PC-3 (cell line): ENCODE measurements at regions not wholly inside any gene's neighbourhood (a gene's known extent, or its start where the extent isn't known, plus 50 kb on each side); places are given as distances from the start of the nearest gene placed in this dataset.

ENCODE experiments used
- ATAC-seq: fragments of 200-7000 bp; cut with Tn5 transposase; 2 replicates; pipeline ENCODE4 v1.9.1; 2020; ENCODE audit warnings: mild to moderate bottlenecking, moderate library complexity
- BruUV-seq: library from RNA; stranded (reverse); fragments of 400-500 nt; replicated peaks from 2 replicates; lab custom pipeline; 2021; lab: Mats Ljungman, UMichigan
- CTCF ChIA-PET: fragments of 300-600 bp; sonication (Branson Sonifier 250); formaldehyde crosslinking; loops from one replicate; lab custom pipeline; 2022; ENCODE audit warnings: antibody characterized with exemption; lab: Charles Lee
- POLR2A ChIA-PET: fragments of 300-600 bp; sonication (Branson Sonifier 250); formaldehyde crosslinking; loops from one replicate; lab custom pipeline; 2022; ENCODE audit warnings: antibody characterized with exemption; ENCODE audit not compliant: unreplicated experiment; lab: Charles Lee
- DNase-seq: peaks from one replicate; pipeline ENCODE4 v3.0.0-alpha.2; 2015
- H2AFZ ChIP-seq: fragments of 300-600 bp; sonication (generic); 2 replicates; pipeline ENCODE4 v1.6.0; 2016; ENCODE audit warnings: antibody characterized with exemption, low read length
- H3F3A ChIP-seq: fragments of 300-600 bp; sonication (generic); one replicate; pipeline ENCODE4 v1.6.0; 2017; ENCODE audit warnings: antibody characterized with exemption, low read length, control low read depth, mild to moderate bottlenecking; ENCODE audit not compliant: unreplicated experiment
- H3K27ac ChIP-seq: fragments of 300-600 bp; sonication (generic); 2 replicates; pipeline ENCODE4 v1.5.1; 2016; ENCODE audit warnings: mild to moderate bottlenecking, low read length
- H3K27me3 ChIP-seq: fragments of 300-600 bp; sonication (generic); 2 replicates; pipeline ENCODE4 v1.6.1; 2016; ENCODE audit warnings: low read length, mixed read lengths
- H3K36me3 ChIP-seq: fragments of 300-600 bp; sonication (generic); 2 replicates; pipeline ENCODE4 v1.6.1; 2016; ENCODE audit warnings: low read depth, mixed run types, low read length, mixed read lengths
- H3K4me1 ChIP-seq: fragments of 300-600 bp; sonication (generic); 2 replicates; pipeline ENCODE4 v1.5.1; 2016; ENCODE audit warnings: low read length; ENCODE audit not compliant: insufficient read depth
- H3K4me2 ChIP-seq: fragments of 300-600 bp; sonication (generic); 2 replicates; pipeline ENCODE4 v1.6.0; 2016; ENCODE audit warnings: low read length
- H3K4me3 ChIP-seq: fragments of 300-600 bp; sonication (generic); 2 replicates; pipeline ENCODE4 v1.5.1; 2016; ENCODE audit warnings: mild to moderate bottlenecking, low read length, mixed read lengths
- H3K79me2 ChIP-seq: fragments of 300-600 bp; sonication (generic); 2 replicates; pipeline ENCODE4 v1.6.1; 2017; ENCODE audit warnings: low read length, mixed read lengths
- H3K9ac ChIP-seq: fragments of 300-600 bp; sonication (generic); 2 replicates; pipeline ENCODE4 v1.6.0; 2016; ENCODE audit warnings: mild to moderate bottlenecking, low read length
- H3K9me2 ChIP-seq: fragments of 300-600 bp; sonication (generic); replicated peaks from 2 replicates; pipeline ENCODE4 v1.6.1; 2016; ENCODE audit warnings: mixed run types, low read length, mixed read lengths
- H3K9me3 ChIP-seq: fragments of 300-600 bp; sonication (generic); 2 replicates; pipeline ENCODE4 v1.6.1; 2016; ENCODE audit warnings: low read length, mixed read lengths
- H4K20me1 ChIP-seq: fragments of 300-600 bp; sonication (generic); 2 replicates; pipeline ENCODE4 v1.6.1; 2016; ENCODE audit warnings: low read length, mixed read lengths
- CTCF ChIP-seq: fragments of 300-600 bp; sonication (generic); conservative IDR thresholded peaks from 2 replicates; pipeline ENCODE4 v1.5.1; 2017; ENCODE audit warnings: antibody characterized with exemption, low read depth, mild to moderate bottlenecking, low read length
- EZH2 ChIP-seq: fragments of 300-600 bp; sonication (generic); IDR thresholded peaks from one replicate; pipeline ENCODE4 v1.6.1; 2017; ENCODE audit warnings: antibody characterized with exemption, mild to moderate bottlenecking, low read length; ENCODE audit not compliant: unreplicated experiment
- EZH2phosphoT487 ChIP-seq: fragments of 300-600 bp; sonication (generic); IDR thresholded peaks from 2 replicates; pipeline ENCODE4 v1.6.1; 2018; ENCODE audit warnings: mild to moderate bottlenecking, antibody characterized with exemption, low read length, borderline replicate concordance
- intact Hi-C: fragments of 100-400 bp; cut with micrococcal nuclease; formaldehyde crosslinking; loops from 2 replicates; pipeline ENCODE4 v1.9.0; 2023

DNA sequence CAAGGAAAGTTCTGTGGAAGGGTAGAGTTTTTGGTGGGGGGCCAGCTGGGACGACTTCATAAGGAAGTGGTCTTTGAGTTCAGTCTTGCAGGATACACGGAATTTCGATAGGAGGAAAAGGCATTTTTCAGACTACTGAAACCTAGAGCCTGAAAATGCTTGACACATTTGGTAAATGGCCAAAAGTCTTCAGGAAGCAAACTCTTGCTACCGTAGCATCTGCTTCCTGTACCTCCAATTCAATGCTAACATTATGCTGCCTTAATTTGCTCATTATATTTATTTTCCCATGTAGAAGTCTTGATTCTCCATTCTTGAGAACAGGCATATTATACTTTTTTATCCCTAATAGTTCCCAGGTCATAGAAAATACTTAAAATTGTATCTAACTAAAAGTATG, 129.3 kb upstream of the MED13 start:
- no peak for DNase-seq
- Histone ChIP-seq H3F3A (no peaks in the 10 kb centered on the region), H3K9me3 (no peaks in the 10 kb centered on the region), H3K4me3 (no peak overlapping the region), H3K9me2 (no peaks in the 10 kb centered on the region), H3K4me1 (no peaks in the 10 kb centered on the region), H3K4me2 (no peak overlapping the region), H2AFZ (no peak overlapping the region), H3K27me3 (no peaks in the 10 kb centered on the region), H3K9ac (no peak overlapping the region), H3K27ac (no peak overlapping the region), H3K36me3 (no peaks in the 10 kb centered on the region), H4K20me1 (no peaks in the 10 kb centered on the region), H3K79me2 (no peaks in the 10 kb centered on the region)
- BruUV-seq = no TSS peak
- no peak for TF ChIP-seq CTCF
- no peak for TF ChIP-seq EZH2
- TF ChIP-seq EZH2phosphoT487 = no peak
- no peak for ATAC-seq
- ChIA-PET CTCF (no interaction called here), POLR2A (no interaction called here)
- intact Hi-C loops = no loop called here

GRCh38 chr17:62193249-62193648, 128.2 kb upstream of the MED13 start:
- Histone ChIP-seq H4K20me1 (no peaks in the 10 kb centered on the region), H3K27ac (no peak overlapping the region), H3K79me2 (no peaks in the 10 kb centered on the region), H3K4me2 (no peak overlapping the region), H3K4me3 (no peak overlapping the region), H3K27me3 (no peaks in the 10 kb centered on the region), H3K9me2 (no peaks in the 10 kb centered on the region), H3K4me1 (peaks cover 6% of the 10 kb centered on the region), H3K9me3 (no peaks in the 10 kb centered on the region), H3K9ac (no peak overlapping the region), H3F3A (no peaks in the 10 kb centered on the region), H2AFZ (no peak overlapping the region), H3K36me3 (no peaks in the 10 kb centered on the region)
- no peak for ATAC-seq
- CTCF ChIA-PET = no interaction called here
- intact Hi-C loops = no loop called here
- TF ChIP-seq CTCF = no peak
- no peak for DNase-seq
- POLR2A ChIA-PET = no interaction called here
- BruUV-seq = no TSS peak

DNA sequence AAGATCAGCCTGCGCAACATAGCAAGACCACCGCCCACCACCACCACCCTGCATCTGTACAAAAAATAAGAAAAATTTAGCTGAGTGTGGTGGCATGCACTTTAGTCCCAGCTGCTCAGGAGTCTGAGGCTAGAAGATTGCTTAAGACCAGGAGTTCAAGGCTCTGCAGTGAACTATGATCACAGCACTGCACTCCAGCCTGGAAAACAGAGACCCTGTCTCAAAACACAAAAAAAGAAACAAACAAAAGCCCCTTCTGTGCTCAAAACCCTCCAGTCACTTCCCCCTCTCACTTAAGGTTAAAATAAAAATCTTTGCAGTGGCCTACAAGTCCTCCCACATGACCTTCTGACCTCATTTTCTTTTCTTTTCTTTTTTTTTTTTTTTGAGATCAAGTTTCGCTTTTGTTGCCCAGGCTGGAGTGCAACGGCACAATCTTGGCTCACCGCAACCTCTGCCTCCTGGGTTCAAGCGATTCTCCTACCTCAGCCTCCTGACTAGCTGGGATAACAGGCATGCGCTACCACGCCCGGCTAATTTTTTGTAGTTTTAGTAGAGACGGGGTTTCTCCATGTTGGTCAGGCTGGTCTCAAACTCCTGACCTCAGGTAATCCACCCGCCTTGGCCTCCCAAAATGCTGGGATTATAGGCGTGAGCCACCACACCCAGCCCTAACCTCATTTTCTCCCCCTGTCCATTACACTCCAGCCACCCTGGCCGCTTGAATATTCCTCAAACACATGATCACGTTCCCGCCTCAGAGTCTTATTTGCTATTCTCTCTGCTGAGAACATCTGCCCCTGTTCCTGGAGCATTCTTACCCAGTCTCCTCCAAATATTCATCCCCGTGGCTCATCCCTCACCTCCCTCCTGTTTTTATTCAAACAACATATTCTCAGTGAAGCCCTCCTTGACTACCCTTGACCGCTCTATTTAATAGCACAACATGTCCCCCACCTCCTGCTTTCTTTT, 126.6 kb upstream of the MED13 start:
- H3K27me3 ChIP-seq = no peaks in the 10 kb centered on the region
- no peak overlapping the region for H3K27ac ChIP-seq
- POLR2A ChIA-PET = no interaction called here
- no TSS peak for BruUV-seq
- H3K9ac ChIP-seq = no peak overlapping the region
- H2AFZ ChIP-seq = no peak overlapping the region
- H3K9me2 ChIP-seq = no peaks in the 10 kb centered on the region
- TF ChIP-seq EZH2phosphoT487 = no peak
- TF ChIP-seq CTCF = no peak
- H3K36me3 ChIP-seq = no peaks in the 10 kb centered on the region
- intact Hi-C loops = no loop called here
- no peaks in the 10 kb centered on the region for H3K79me2 ChIP-seq
- no peak for DNase-seq
- H3K4me1 ChIP-seq = peaks cover 11% of the 10 kb centered on the region
- no peak overlapping the region for H3K4me3 ChIP-seq
- no peak for ATAC-seq
- H3K4me2 ChIP-seq = no peak overlapping the region
- no peaks in the 10 kb centered on the region for H4K20me1 ChIP-seq
- no peaks in the 10 kb centered on the region for H3K9me3 ChIP-seq
- CTCF ChIA-PET = no interaction called here
- H3F3A ChIP-seq = no peaks in the 10 kb centered on the region
